OCI-LY7 (cell line): ENCODE measurements at regions not wholly inside any gene's neighbourhood (a gene's known extent, or its start where the extent isn't known, plus 50 kb on each side); places are given as distances from the start of the nearest gene placed in this dataset.
"Not testable (repeated sequence)": the region's sequence is repeated elsewhere in the genome, so short reads cannot be mapped to it uniquely, and the experiment has no call there.

Source experiments
- BruUV-seq: library from RNA; stranded (reverse); fragments of 400-500 nt; replicated peaks from 2 replicates; lab custom pipeline; 2021; lab: Mats Ljungman, UMichigan
- CTCF ChIA-PET: fragments of 300-600 bp; sonication (Branson Sonifier 250); formaldehyde crosslinking; loops from one replicate; lab custom pipeline; 2022; ENCODE audit warnings: antibody characterized with exemption; ENCODE audit not compliant: unreplicated experiment; lab: Charles Lee
- POLR2A ChIA-PET: fragments of 300-600 bp; sonication (Branson Sonifier 250); formaldehyde crosslinking; loops from one replicate; lab custom pipeline; 2022; ENCODE audit warnings: antibody characterized with exemption; lab: Charles Lee
- DNase-seq: peaks from one replicate; pipeline ENCODE4 v3.0.0-alpha.2; 2015; ENCODE audit warnings: low spot score
- H2AFZ ChIP-seq: fragments of 200-600 bp; sonication (generic), shearing (Covaris generic); 2 replicates; pipeline ENCODE4 v1.6.1; 2014; ENCODE audit warnings: mild to moderate bottlenecking, antibody characterized with exemption, low read length, moderate library complexity
- H3K27ac ChIP-seq: fragments of 200-600 bp; sonication (generic); 2 replicates; pipeline ENCODE4 v1.5.1; 2014; ENCODE audit warnings: mixed run types, low read depth, mild to moderate bottlenecking, moderate library complexity, low read length, inconsistent platforms; ENCODE audit not compliant: poor library complexity, severe bottlenecking
- H3K36me3 ChIP-seq: fragments of 200-600 bp; sonication (generic); 2 replicates; pipeline ENCODE4 v1.6.1; 2014; ENCODE audit warnings: mild to moderate bottlenecking, antibody characterized with exemption, low read length, moderate library complexity, mixed read lengths; ENCODE audit not compliant: insufficient read depth
- H3K4me1 ChIP-seq: fragments of 200-600 bp; sonication (generic); 2 replicates; pipeline ENCODE4 v1.5.1; 2014; ENCODE audit warnings: mild to moderate bottlenecking, low read length; ENCODE audit not compliant: insufficient read depth, poor library complexity, severe bottlenecking
- H3K4me2 ChIP-seq: fragments of 200-600 bp; sonication (generic); 2 replicates; pipeline ENCODE4 v1.6.1; 2014; ENCODE audit warnings: mild to moderate bottlenecking, low read length
- H3K4me3 ChIP-seq: fragments of 200-600 bp; sonication (generic); 2 replicates; pipeline ENCODE4 v1.5.1; 2014; ENCODE audit warnings: mild to moderate bottlenecking, low read depth, low read length; ENCODE audit not compliant: poor library complexity, severe bottlenecking
- H3K79me2 ChIP-seq: fragments of 200-600 bp; sonication (generic); 2 replicates; pipeline ENCODE4 v1.6.1; 2016; ENCODE audit warnings: low read depth, mild to moderate bottlenecking, low read length, moderate library complexity, mixed read lengths; ENCODE audit not compliant: insufficient read depth
- H3K9me2 ChIP-seq: fragments of 200-600 bp; sonication (generic); 2 replicates; pipeline ENCODE4 v1.6.1; 2016; ENCODE audit warnings: mild to moderate bottlenecking, low read length, mixed read lengths; ENCODE audit not compliant: insufficient read depth
- H3K9me3 ChIP-seq: fragments of 200-600 bp; sonication (generic); 2 replicates; pipeline ENCODE4 v1.6.1; 2014; ENCODE audit warnings: mild to moderate bottlenecking, mixed run types, low read length, mixed read lengths
- H4K20me1 ChIP-seq: fragments of 200-600 bp; sonication (generic); 2 replicates; pipeline ENCODE4 v1.6.1; 2014; ENCODE audit warnings: mild to moderate bottlenecking, antibody characterized with exemption, low read length, moderate library complexity, mixed read lengths; ENCODE audit not compliant: insufficient read depth
- intact Hi-C: fragments of 100-400 bp; cut with micrococcal nuclease; formaldehyde crosslinking; loops from one replicate; pipeline ENCODE4 v1.10.0; 2022; ENCODE audit not compliant: unreplicated experiment
- TF ChIP-seq, protein P1 (sequence below): fragments of 200-600 bp; sonication (generic); conservative IDR thresholded peaks from 2 replicates; pipeline ENCODE4 v1.5.1; 2014; ENCODE audit warnings: mild to moderate bottlenecking, antibody characterized with exemption, low read length, moderate library complexity, mixed read lengths

DNA sequence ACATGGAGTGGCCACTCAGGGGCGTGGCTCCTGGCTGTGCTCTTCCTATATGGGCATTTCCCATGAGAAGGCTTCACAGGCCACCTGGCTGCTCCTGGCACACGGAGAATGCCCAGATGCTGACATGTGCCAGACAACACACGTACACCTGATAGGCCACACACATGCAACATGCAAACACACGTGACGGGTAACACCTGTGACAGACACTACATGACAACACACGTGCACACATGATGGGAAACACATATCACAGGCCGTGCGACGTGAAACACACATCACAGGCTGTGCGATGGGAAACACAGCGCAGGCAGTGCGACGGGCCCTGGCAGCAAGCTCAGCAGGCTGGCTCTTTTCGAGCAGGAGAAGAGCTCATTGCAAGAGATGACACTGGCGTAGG is 94.3 kb upstream of the HMX1 start:
- POLR2A ChIA-PET, H3K4me1 ChIP-seq, H3K9me2 ChIP-seq, H3K9me3 ChIP-seq, H3K79me2 ChIP-seq, intact Hi-C loops, H3K36me3 ChIP-seq, H4K20me1 ChIP-seq, DNase-seq, BruUV-seq, H3K27ac ChIP-seq, CTCF ChIA-PET, H3K4me2 ChIP-seq, H3K4me3 ChIP-seq, H2AFZ ChIP-seq: not testable (repeated sequence)

DNA sequence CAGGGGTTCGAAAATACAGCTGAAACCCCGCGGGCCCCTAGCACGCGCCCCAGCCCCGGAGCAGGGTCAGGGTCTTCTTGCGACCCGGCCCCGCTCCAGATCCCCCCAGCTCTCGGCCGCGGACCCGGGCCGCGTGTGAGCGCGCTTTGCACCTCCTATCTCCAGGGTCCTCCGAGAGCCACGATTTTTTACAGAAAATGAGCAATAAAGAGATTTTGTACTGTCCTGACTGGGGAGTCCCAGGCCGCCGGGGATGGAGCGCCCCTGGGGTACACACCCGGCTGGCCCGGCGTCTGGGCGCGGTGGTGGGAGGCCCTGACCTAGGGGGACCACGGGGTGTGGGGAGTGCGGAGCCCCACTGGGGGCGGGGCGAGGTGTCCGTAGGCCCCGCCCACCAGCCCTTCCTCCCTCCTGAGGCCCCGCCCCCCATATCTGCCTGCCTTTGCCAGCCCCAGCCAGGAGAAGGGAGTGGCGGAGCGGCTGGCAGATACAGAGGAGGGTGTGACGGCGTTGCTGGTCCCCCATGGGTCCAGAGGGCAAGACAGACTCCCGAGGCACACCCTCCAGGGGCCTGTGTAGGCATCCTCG is 92.7 kb upstream of the HMX1 start:
- CTCF ChIA-PET, H3K36me3 ChIP-seq, POLR2A ChIA-PET, H4K20me1 ChIP-seq, H2AFZ ChIP-seq, H3K4me1 ChIP-seq, H3K79me2 ChIP-seq, H3K4me3 ChIP-seq, DNase-seq, H3K9me3 ChIP-seq, H3K9me2 ChIP-seq, BruUV-seq, intact Hi-C loops, H3K27ac ChIP-seq, H3K4me2 ChIP-seq: not testable (repeated sequence)

GRCh38 chr4:8963533-8963932 is 91.9 kb upstream of the HMX1 start:
- H3K79me2 ChIP-seq, H3K9me2 ChIP-seq, BruUV-seq, intact Hi-C loops, H3K9me3 ChIP-seq, DNase-seq, H3K4me2 ChIP-seq, POLR2A ChIA-PET, H3K4me1 ChIP-seq, H3K27ac ChIP-seq, H2AFZ ChIP-seq, CTCF ChIA-PET, H3K36me3 ChIP-seq, H3K4me3 ChIP-seq, H4K20me1 ChIP-seq: not testable (repeated sequence)

DNA sequence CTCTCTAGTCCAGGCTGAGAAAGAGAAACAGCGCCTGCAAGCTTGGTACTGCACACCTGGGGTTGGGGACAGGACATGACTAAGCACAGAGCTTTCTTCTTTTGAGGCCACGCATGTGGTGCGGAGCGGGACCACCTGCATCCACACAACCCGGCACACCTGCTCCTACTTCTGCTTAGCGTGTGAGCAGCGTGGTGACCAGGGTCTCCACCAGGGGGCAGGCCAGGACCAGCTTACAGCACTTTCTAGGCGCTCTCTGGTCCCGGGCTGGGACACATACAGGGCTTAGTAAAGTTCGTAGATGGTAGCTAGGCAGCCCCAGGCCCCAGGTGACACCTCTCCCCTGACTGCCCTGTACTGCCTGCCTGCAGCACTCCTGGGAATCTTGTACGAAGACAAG is 89.7 kb upstream of the HMX1 start:
- TF ChIP-seq, protein P1, sequence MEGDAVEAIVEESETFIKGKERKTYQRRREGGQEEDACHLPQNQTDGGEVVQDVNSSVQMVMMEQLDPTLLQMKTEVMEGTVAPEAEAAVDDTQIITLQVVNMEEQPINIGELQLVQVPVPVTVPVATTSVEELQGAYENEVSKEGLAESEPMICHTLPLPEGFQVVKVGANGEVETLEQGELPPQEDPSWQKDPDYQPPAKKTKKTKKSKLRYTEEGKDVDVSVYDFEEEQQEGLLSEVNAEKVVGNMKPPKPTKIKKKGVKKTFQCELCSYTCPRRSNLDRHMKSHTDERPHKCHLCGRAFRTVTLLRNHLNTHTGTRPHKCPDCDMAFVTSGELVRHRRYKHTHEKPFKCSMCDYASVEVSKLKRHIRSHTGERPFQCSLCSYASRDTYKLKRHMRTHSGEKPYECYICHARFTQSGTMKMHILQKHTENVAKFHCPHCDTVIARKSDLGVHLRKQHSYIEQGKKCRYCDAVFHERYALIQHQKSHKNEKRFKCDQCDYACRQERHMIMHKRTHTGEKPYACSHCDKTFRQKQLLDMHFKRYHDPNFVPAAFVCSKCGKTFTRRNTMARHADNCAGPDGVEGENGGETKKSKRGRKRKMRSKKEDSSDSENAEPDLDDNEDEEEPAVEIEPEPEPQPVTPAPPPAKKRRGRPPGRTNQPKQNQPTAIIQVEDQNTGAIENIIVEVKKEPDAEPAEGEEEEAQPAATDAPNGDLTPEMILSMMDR: peak; percentile 56
- POLR2A ChIA-PET: interaction anchor here (0.6 kb wide), 1 partner anchor 318 kb away, joined by 5 read pairs; no protein-coding TSS in a partner anchor
- peak; percentile 76 for DNase-seq
- H3K27ac ChIP-seq, H3K79me2 ChIP-seq, BruUV-seq, H3K4me3 ChIP-seq, H3K9me2 ChIP-seq, H4K20me1 ChIP-seq, H2AFZ ChIP-seq, H3K4me2 ChIP-seq, H3K4me1 ChIP-seq, H3K36me3 ChIP-seq, H3K9me3 ChIP-seq, CTCF ChIA-PET: not testable (repeated sequence)
- intact Hi-C loops: loop anchor here (2.0 kb wide), 1 partner anchor 161 kb away; no protein-coding TSS in a partner anchor

GRCh38 chr4:8959471-8959870 is 87.8 kb upstream of the HMX1 start:
- H3K4me2 ChIP-seq, H3K9me2 ChIP-seq, H3K9me3 ChIP-seq, H2AFZ ChIP-seq, CTCF ChIA-PET, intact Hi-C loops, H3K4me1 ChIP-seq, H3K4me3 ChIP-seq, DNase-seq, H3K27ac ChIP-seq, H3K36me3 ChIP-seq, H3K79me2 ChIP-seq, BruUV-seq, POLR2A ChIA-PET, H4K20me1 ChIP-seq: not testable (repeated sequence)

- H2AFZ ChIP-seq, BruUV-seq, POLR2A ChIA-PET, H3K4me1 ChIP-seq, H3K79me2 ChIP-seq, CTCF ChIA-PET, H3K27ac ChIP-seq, H3K36me3 ChIP-seq, H3K9me2 ChIP-seq, H3K4me2 ChIP-seq, H3K4me3 ChIP-seq, H3K9me3 ChIP-seq, intact Hi-C loops, H4K20me1 ChIP-seq, DNase-seq: not testable (repeated sequence)
Observed at GRCh38 chr4:8954001-8954400, 82.4 kb upstream of the HMX1 start.
